ENCODE measurements at regions not wholly inside any gene's neighbourhood (a gene's known extent, or its start where the extent isn't known, plus 50 kb on each side); places are given as distances from the start of the nearest gene placed in this dataset.

DNA sequence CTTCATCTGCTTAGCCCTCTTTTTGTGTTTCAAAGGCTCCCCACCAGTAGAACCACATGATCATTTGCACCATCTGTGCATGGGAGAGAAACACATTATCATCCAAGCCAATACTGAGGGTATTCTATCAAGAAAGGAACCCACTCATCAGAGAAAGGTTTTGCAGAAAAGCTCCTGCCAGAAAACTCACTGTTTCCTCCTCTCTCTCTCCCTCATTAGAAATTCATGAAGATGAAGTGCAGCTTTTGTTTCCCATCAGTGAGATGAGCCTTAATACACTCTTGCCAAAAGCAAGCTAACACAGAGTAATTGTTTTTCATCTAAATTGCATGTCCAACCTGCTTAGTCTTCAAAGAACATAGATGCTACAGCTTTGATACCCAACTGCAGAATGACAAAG lies 142.4 kb upstream of the GRAMD2B start:
- TF ChIP-seq, protein P1, sequence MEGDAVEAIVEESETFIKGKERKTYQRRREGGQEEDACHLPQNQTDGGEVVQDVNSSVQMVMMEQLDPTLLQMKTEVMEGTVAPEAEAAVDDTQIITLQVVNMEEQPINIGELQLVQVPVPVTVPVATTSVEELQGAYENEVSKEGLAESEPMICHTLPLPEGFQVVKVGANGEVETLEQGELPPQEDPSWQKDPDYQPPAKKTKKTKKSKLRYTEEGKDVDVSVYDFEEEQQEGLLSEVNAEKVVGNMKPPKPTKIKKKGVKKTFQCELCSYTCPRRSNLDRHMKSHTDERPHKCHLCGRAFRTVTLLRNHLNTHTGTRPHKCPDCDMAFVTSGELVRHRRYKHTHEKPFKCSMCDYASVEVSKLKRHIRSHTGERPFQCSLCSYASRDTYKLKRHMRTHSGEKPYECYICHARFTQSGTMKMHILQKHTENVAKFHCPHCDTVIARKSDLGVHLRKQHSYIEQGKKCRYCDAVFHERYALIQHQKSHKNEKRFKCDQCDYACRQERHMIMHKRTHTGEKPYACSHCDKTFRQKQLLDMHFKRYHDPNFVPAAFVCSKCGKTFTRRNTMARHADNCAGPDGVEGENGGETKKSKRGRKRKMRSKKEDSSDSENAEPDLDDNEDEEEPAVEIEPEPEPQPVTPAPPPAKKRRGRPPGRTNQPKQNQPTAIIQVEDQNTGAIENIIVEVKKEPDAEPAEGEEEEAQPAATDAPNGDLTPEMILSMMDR (conservative IDR thresholded peaks at IDR 0.05; ENCODE audit: low read length), result no peak
- no peak for TF ChIP-seq EZH2phosphoT487 (IDR thresholded peaks at IDR 0.05; ENCODE audit: borderline replicate concordance, low read depth, low read length)
